Keratinocyte (primary cell): ENCODE measurements at regions not wholly inside any gene's neighbourhood (a gene's known extent, or its start where the extent isn't known, plus 50 kb on each side); places are given as distances from the start of the nearest gene placed in this dataset.

Source experiments
- DNase-seq: peaks from one replicate; pipeline ENCODE4 v3.0.0-alpha.2; 2011; ENCODE audit warnings: low read depth, missing footprints, low spot score
- FAIRE-seq: peaks from 2 replicates; lab custom pipeline; 2011; peaks lifted over from hg19 to GRCh38; lab: Jason Lieb, UNC
- H2AFZ ChIP-seq: 2 replicates; pipeline ENCODE4 v1.6.0; 2012; ENCODE audit warnings: low read length, control low read depth, inconsistent platforms; ENCODE audit not compliant: control insufficient read depth
- H3K27ac ChIP-seq: 2 replicates; pipeline ENCODE4 v1.5.1; 2011; ENCODE audit warnings: low read length; ENCODE audit not compliant: control insufficient read depth, insufficient read depth
- H3K27me3 ChIP-seq: 3 replicates; pipeline ENCODE4 v1.6.0; 2011; ENCODE audit warnings: low read length; ENCODE audit not compliant: control insufficient read depth, insufficient read depth; ENCODE audit errors: extremely low read depth
- H3K36me3 ChIP-seq, 2 experiments: 2 replicates in 1 of 2; 3 replicates in 1 of 2; pipeline ENCODE4 v1.5.1; 2011; ENCODE audit warnings: low read length in 2 of 2, mild to moderate bottlenecking in 1 of 2; ENCODE audit not compliant: control insufficient read depth in 2 of 2, insufficient read depth in 2 of 2; ENCODE audit errors: extremely low read depth in 1 of 2
- H3K4me1 ChIP-seq: 3 replicates; pipeline ENCODE4 v1.5.1; 2011; ENCODE audit warnings: low read length; ENCODE audit not compliant: control insufficient read depth, insufficient read depth; ENCODE audit errors: extremely low read depth
- H3K4me2 ChIP-seq: 3 replicates; pipeline ENCODE4 v1.6.0; 2011; ENCODE audit warnings: low read depth, low read length; ENCODE audit not compliant: control insufficient read depth, insufficient read depth; ENCODE audit errors: extremely low read depth
- H3K4me3 ChIP-seq, 3 experiments: fragments of 200-600 bp in 1 of 3; sonication (generic) in 1 of 3; 2 replicates in 2 of 3; 3 replicates in 1 of 3; pipeline ENCODE4 v1.5.1; 2011 to 2016; ENCODE audit warnings: low read length in 3 of 3, mild to moderate bottlenecking in 3 of 3, control low read depth in 2 of 3, inconsistent platforms in 1 of 3, low read depth in 1 of 3, mixed read lengths in 1 of 3, mixed run types in 1 of 3, moderate library complexity in 1 of 3; ENCODE audit not compliant: control insufficient read depth in 2 of 3, insufficient read depth in 2 of 3; ENCODE audit errors: extremely low read depth in 1 of 3
- H3K79me2 ChIP-seq: 2 replicates; pipeline ENCODE4 v1.6.0; 2012; ENCODE audit warnings: low read length; ENCODE audit not compliant: control insufficient read depth, insufficient read depth
- H3K9ac ChIP-seq: 3 replicates; pipeline ENCODE4 v1.6.0; 2011; ENCODE audit warnings: low read length; ENCODE audit not compliant: control insufficient read depth, insufficient read depth; ENCODE audit errors: extremely low read depth
- H3K9me1 ChIP-seq: 3 replicates; pipeline ENCODE4 v1.6.0; 2011; ENCODE audit warnings: low read length; ENCODE audit not compliant: control insufficient read depth, insufficient read depth; ENCODE audit errors: extremely low read depth
- H3K9me3 ChIP-seq: 2 replicates; pipeline ENCODE4 v1.5.1; 2012; ENCODE audit warnings: low read depth, low read length; ENCODE audit not compliant: control insufficient read depth
- H4K20me1 ChIP-seq: 3 replicates; pipeline ENCODE4 v1.6.0; 2011; ENCODE audit warnings: low read length; ENCODE audit not compliant: control insufficient read depth, insufficient read depth; ENCODE audit errors: extremely low read depth
- EZH2 ChIP-seq: IDR thresholded peaks from one replicate; pipeline ENCODE4 v1.6.1; 2012; ENCODE audit warnings: inconsistent platforms, mild to moderate bottlenecking, low read length, moderate library complexity
- dilution Hi-C: fragments of 300-500 bp; cut with MboI; formaldehyde crosslinking; loops from one replicate; pipeline ENCODE4 v1.7.0; 2020; ENCODE audit warnings: low sequenced_read_pairs; ENCODE audit not compliant: extremely low pct_ligation_motif_present
- TF ChIP-seq, protein P1 (sequence below), 3 experiments: IDR thresholded peaks in 1 of 3; conservative IDR thresholded peaks in 1 of 3; optimal IDR thresholded peaks in 1 of 3; 2 replicates in 2 of 3; 3 replicates in 1 of 3; pipeline versions ENCODE3 to v1.5.1; 2011; ENCODE audit warnings: low read length in 3 of 3, mild to moderate bottlenecking in 3 of 3, moderate library complexity in 2 of 3, control low read depth in 1 of 3, inconsistent platforms in 1 of 3; ENCODE audit not compliant: insufficient read depth in 2 of 3; ENCODE audit errors: extremely low read depth in 1 of 3

DNA sequence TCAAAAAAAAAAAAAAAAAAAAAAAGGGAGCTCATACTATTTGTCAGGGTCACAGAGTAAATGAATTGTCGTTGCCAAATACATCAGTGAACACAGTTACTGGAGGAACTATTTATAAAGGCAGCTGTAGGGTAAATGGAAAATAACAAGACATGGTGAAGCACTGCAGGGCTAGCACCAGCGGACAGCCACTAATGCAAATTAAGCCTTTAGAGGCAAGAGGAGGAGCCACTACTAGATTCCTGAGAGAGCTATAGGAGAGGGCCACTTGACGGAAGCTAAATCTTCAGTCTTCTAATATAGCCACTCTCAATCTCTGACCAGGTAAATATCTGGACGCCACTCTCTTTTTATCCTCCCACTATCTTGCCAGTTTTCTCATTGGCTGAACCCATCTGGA is 801.2 kb upstream of the GOT2 start:
- Histone ChIP-seq H2AFZ (no peak overlapping the region), H3K9me1 (no peaks in the 10 kb centered on the region), H4K20me1 (no peaks in the 10 kb centered on the region), H3K4me1 (no peaks in the 10 kb centered on the region), H3K36me3 (no peaks in the 10 kb centered on the region), H3K79me2 (no peaks in the 10 kb centered on the region), H3K27ac (no peak overlapping the region), H3K4me2 (no peak overlapping the region), H3K27me3 (no peaks in the 10 kb centered on the region), H3K9me3 (no peaks in the 10 kb centered on the region), H3K9ac (no peak overlapping the region), H3K4me3 (no peak overlapping the region)
- TF ChIP-seq, protein P1, sequence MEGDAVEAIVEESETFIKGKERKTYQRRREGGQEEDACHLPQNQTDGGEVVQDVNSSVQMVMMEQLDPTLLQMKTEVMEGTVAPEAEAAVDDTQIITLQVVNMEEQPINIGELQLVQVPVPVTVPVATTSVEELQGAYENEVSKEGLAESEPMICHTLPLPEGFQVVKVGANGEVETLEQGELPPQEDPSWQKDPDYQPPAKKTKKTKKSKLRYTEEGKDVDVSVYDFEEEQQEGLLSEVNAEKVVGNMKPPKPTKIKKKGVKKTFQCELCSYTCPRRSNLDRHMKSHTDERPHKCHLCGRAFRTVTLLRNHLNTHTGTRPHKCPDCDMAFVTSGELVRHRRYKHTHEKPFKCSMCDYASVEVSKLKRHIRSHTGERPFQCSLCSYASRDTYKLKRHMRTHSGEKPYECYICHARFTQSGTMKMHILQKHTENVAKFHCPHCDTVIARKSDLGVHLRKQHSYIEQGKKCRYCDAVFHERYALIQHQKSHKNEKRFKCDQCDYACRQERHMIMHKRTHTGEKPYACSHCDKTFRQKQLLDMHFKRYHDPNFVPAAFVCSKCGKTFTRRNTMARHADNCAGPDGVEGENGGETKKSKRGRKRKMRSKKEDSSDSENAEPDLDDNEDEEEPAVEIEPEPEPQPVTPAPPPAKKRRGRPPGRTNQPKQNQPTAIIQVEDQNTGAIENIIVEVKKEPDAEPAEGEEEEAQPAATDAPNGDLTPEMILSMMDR (optimal IDR thresholded peaks at IDR 0.05 in 1 of 3, IDR thresholded peaks at IDR 0.05 in 1 of 3, conservative IDR thresholded peaks at IDR 0.05 in 1 of 3; ENCODE audit: extremely low read depth in 1 of 3, insufficient read depth in 2 of 3, low read length in 3 of 3): no peak
- no peak for TF ChIP-seq EZH2
- FAIRE-seq (no peak), DNase-seq (no peak)
- dilution Hi-C loops: no loop called here

DNA sequence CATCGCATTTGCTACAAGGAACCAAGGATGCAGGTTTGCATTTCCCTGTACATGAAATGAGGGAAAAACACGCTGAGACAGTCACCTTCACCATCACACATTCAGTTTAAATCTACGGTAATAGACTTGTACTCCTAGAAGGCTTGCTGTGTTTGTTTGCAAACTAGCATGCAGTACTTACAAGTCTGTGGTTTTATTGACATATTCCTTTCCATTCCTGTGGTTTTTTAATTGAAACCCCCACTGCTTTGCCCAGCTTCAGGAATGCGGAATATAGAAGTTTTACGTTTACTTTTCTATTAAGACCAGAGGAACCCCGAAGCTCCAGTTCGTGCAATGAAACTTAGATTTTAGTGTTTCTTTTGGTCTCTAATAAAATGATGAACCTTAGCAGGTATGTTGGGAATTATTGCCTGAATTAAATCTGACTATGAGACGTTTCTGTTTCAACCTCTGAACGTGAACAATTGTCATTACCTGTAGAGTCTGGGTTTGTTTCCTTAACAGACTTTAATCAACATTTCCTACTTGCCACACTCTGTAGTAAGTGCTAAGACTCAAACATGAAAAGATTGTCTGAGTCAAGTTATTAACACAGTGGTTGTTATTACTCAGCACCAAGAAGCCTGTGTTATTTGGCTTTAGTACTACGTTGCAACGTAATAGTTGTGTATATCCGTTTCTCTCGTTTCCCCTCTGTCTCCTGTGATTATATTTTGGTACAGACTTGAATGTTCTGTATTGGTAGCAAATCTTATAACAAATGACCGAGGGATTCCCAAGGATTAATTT is 793.3 kb upstream of the GOT2 start:
- no peak for TF ChIP-seq EZH2
- TF ChIP-seq, protein P1 (optimal IDR thresholded peaks at IDR 0.05 in 1 of 3, IDR thresholded peaks at IDR 0.05 in 1 of 3, conservative IDR thresholded peaks at IDR 0.05 in 1 of 3; ENCODE audit: extremely low read depth in 1 of 3, insufficient read depth in 2 of 3, low read length in 3 of 3): no peak
- Histone ChIP-seq H2AFZ (no peak overlapping the region), H4K20me1 (no peaks in the 10 kb centered on the region), H3K9me1 (no peaks in the 10 kb centered on the region), H3K27ac (no peak overlapping the region), H3K36me3 (no peaks in the 10 kb centered on the region), H3K79me2 (no peaks in the 10 kb centered on the region), H3K4me1 (no peaks in the 10 kb centered on the region), H3K4me2 (no peak overlapping the region), H3K9me3 (no peaks in the 10 kb centered on the region), H3K4me3 (no peak overlapping the region), H3K9ac (no peak overlapping the region), H3K27me3 (no peaks in the 10 kb centered on the region)
- dilution Hi-C loops: no loop called here
- DNase-seq (no peak), FAIRE-seq (no peak)
